ENCODE measurements at regions not wholly inside any gene's neighbourhood (a gene's known extent, or its start where the extent isn't known, plus 50 kb on each side); places are given as distances from the start of the nearest gene placed in this dataset.

DNA sequence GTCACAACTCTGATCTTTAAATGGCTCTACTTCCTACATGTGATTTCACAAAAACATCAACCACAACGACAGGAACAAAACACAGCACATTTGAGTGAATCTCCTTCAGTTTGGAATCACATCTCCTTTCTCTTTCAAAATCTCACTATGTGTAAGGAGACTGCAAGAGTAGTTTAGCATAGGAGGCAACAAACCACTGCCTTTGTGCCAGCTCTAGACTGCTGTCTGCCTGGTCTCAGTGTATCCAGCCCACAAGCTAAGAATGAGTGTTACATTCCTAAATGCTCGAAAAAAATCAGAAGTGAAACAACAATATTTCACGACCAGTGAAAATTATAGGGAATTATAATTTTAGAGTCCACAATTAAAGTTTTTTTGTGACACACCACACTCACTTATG lies 217.0 kb upstream of the STEAP4 start:
- Mint-ChIP-seq H3K27ac (no peak overlapping the region), H3K4me3 (no peak overlapping the region), H3K27me3 (no peaks in the 10 kb centered on the region), H3K36me3 (ENCODE audit: low read depth) (no peaks in the 10 kb centered on the region), H3K9me3 (no peaks in the 10 kb centered on the region), H3K4me1 (ENCODE audit: low read depth) (no peaks in the 10 kb centered on the region)
- TF ChIP-seq CTCF (IDR thresholded peaks at IDR 0.05): no peak
- DNase-seq (no peak), ATAC-seq (no peak)
- intact Hi-C loops (cut with micrococcal nuclease): no loop called here
- CTCF ChIA-PET: no interaction called here
- POLR2A ChIA-PET: no interaction called here

GRCh38 chr7:88522771-88523293 lies 216.1 kb upstream of the STEAP4 start:
- no peak overlapping the region for H3K27ac Mint-ChIP-seq
- H3K9me3 Mint-ChIP-seq: no peaks in the 10 kb centered on the region
- CTCF ChIA-PET: no interaction called here
- intact Hi-C loops (cut with micrococcal nuclease): no loop called here
- H3K4me3 Mint-ChIP-seq: no peak overlapping the region
- no peaks in the 10 kb centered on the region for H3K36me3 Mint-ChIP-seq (ENCODE audit: low read depth)
- POLR2A ChIA-PET: no interaction called here
- no peaks in the 10 kb centered on the region for H3K27me3 Mint-ChIP-seq
- DNase-seq (no peak), ATAC-seq (no peak)
- H3K4me1 Mint-ChIP-seq (ENCODE audit: low read depth): no peaks in the 10 kb centered on the region
- no peak for TF ChIP-seq CTCF (IDR thresholded peaks at IDR 0.05)

GRCh38 chr7:88516429-88516828 lies 209.7 kb upstream of the STEAP4 start:
- no peak for TF ChIP-seq CTCF (IDR thresholded peaks at IDR 0.05)
- Mint-ChIP-seq H3K4me3 (no peak overlapping the region), H3K36me3 (ENCODE audit: low read depth) (no peaks in the 10 kb centered on the region), H3K27ac (no peak overlapping the region), H3K4me1 (ENCODE audit: low read depth) (no peaks in the 10 kb centered on the region), H3K9me3 (peaks cover 4% of the 10 kb centered on the region), H3K27me3 (no peaks in the 10 kb centered on the region)
- no peak for DNase-seq
- ATAC-seq: no peak
- POLR2A ChIA-PET: no interaction called here
- intact Hi-C loops (cut with micrococcal nuclease): no loop called here
- CTCF ChIA-PET: no interaction called here

- Mint-ChIP-seq H3K27me3 (no peaks in the 10 kb centered on the region), H3K36me3 (ENCODE audit: low read depth) (no peaks in the 10 kb centered on the region), H3K4me3 (no peak overlapping the region), H3K4me1 (ENCODE audit: low read depth) (no peaks in the 10 kb centered on the region), H3K9me3 (peaks cover 5% of the 10 kb centered on the region), H3K27ac (no peak overlapping the region)
- ChIA-PET CTCF (no interaction called here), POLR2A (no interaction called here)
- ATAC-seq: no peak
- intact Hi-C loops (cut with micrococcal nuclease): no loop called here
- no peak for DNase-seq
- no peak for TF ChIP-seq CTCF (IDR thresholded peaks at IDR 0.05)
Measured at GRCh38 chr7:88515301-88515700, 208.6 kb upstream of the STEAP4 start.

DNA sequence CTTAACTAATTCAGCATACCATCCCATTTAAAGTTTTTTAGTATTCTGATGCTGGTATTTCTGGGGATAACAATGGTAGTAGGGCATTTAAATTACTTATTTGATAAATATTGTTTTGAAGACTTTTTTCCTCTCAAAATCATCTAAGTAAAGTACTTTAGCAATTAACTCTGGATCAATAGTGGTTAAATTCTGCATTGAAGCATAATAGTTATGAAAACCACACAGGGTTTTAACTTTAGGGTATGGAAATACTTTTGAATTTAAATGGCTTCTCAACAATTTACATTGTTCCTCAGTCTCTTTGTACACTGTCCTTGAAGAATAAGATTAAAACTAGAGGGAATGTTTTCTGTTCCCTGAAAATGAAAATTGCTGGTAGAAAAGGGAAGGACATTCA lies 202.6 kb upstream of the STEAP4 start:
- H3K27me3 Mint-ChIP-seq: no peaks in the 10 kb centered on the region
- intact Hi-C loops (cut with micrococcal nuclease): no loop called here
- no peak for DNase-seq
- no peak overlapping the region for H3K27ac Mint-ChIP-seq
- H3K4me3 Mint-ChIP-seq: no peak overlapping the region
- no peak for TF ChIP-seq CTCF (IDR thresholded peaks at IDR 0.05)
- ATAC-seq: no peak
- POLR2A ChIA-PET: no interaction called here
- H3K36me3 Mint-ChIP-seq (ENCODE audit: low read depth): no peaks in the 10 kb centered on the region
- H3K4me1 Mint-ChIP-seq (ENCODE audit: low read depth): no peaks in the 10 kb centered on the region
- CTCF ChIA-PET: no interaction called here
- H3K9me3 Mint-ChIP-seq: peaks cover 6% of the 10 kb centered on the region
